ENCODE measurements at regions not wholly inside any gene's neighbourhood (a gene's known extent, or its start where the extent isn't known, plus 50 kb on each side); places are given as distances from the start of the nearest gene placed in this dataset.

DNA sequence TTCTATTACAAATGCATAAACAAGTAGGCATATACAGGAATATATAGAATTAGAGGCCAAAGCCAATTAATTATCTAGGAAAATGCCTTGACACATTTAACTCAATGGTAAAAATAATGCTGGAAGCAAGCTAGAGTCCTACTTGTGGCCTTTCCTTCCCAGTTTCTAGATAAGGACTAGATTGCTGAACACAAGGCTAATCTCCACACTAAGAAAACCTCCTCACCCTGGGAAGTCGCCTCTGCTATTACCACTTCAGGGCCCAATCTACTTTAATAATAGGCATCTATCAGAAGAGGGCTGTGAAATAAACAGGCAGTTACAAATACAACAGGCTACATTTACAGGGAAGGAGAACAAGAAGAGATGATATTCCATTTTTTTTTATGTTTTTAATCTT, 80.5 kb upstream of the PRICKLE2 start:
- no peak for DNase-seq

DNA sequence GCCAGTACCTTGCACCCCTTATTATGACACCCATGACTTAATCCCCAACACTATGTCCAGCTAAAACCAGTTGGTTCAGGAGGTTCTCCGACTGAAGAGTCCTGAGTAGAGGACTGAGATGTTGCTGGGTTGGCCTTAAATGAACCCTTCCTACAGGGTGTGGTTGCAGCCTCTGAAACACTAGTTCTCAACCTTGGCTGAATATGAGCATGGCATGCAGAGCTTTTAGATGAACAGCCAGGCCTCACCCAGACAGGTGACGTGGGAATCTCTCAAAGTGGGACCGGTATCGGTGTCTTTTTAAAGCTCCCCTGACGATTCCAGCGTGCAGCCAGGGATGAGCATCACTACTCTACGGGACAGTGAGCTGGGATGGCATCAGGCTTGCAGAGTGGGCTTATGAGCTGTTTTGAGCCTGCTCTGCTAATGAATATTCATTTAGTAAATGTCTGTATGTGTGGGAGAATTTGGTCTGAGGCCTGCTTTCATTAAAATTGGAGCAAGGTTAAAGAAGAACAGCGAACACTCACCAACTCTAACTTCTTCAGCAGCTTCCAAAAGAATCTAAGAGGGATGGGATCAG, 79.7 kb upstream of the PRICKLE2 start:
- no peak for DNase-seq

- no peak for DNase-seq
Measured at GRCh38 chr3:64303881-64304280, 78.6 kb upstream of the PRICKLE2 start.

GRCh38 chr3:64303401-64303800, 78.1 kb upstream of the PRICKLE2 start:
- no peak for DNase-seq

DNA sequence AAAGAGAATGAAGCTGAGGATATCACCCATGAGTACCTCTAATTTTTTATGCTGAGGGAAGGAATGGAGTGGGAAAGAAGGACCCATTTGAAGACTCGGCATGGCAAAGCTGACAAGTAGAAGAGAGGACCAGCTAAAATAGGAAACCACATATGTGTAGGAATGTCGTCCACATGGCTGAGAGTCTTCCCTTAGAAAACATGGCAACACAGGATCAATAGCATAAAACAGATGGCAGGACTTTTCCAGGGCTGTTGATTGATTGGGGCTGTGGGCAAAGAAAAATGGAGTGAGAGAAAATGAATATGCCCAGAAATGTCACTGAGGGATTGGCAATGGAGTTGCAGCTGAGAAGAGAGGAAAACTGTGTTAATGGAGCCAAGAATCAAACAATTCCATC, 76.2 kb upstream of the PRICKLE2 start:
- DNase-seq, result no peak

DNA sequence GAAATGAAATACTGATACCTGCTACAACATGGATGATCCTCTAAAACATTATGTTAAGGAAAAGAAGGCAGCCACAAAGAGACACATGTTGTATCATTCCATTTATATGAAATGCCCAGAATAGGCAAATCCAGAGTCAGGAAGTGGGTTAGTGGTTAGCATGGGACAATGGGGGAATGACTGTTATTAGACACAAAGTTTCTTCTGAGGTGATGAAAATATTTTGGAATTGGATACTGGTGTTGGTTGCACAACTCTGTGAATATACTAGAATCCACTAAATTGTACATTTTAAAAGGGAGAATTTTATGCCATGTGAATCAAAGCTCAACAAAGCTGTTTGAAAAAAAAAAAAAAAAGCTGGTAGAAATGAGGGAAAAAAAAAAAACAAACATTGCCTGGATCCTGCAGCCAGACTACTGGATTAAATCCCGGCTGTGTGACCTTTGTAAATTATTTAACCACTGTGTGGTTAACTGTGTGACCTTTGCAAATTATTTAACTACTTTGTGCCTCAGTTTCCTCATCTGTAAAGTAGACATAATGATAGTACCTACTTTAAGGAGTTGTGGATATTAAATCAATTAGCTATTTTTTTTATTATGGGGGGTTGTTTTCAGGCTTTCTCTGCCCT, 75.6 kb upstream of the PRICKLE2 start:
- no peak for DNase-seq

DNA sequence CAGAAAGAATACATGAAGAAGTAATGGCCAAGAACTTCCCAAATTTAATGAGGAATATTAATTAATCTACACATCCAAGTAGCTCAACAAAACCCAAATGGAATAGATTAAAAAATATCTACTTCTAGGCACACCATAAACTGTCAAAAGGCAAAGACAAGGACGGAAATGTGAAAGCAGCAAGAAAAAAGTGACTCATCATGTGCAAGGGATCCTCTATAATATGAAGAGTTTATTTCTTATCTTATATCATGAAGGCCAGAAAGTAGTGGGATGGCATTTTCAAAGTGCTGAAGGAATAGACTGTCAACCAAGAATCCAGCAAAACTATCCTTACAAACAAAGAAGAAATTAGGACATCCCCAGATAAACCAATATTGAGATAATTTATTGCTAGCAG, 73.9 kb upstream of the PRICKLE2 start:
- DNase-seq, result no peak

- DNase-seq, result no peak
Measured at GRCh38 chr3:64297563-64297962, 72.3 kb upstream of the PRICKLE2 start.

DNA sequence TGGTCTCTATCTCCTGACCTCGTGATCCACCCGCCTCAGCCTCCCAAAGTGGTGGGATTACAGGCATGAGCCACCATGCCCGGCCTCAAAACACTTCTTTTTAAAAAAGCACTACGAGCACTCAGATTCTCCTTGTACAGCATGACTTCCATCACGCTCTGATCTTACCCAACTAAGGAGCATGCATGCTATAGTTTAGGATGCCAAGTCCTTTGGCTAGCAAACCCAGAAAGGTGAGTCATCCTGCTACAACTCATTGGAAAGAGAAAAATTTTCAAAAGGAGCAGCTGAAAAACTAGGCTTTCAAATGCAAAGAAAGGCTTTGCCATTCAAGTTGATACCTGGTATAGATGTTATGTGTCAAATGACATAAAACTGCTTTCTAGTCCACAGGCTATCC, 70.3 kb upstream of the PRICKLE2 start:
- DNase-seq, result no peak

GRCh38 chr3:64294771-64295170, 69.5 kb upstream of the PRICKLE2 start:
- DNase-seq, result no peak

GRCh38 chr3:64293121-64293520, 67.9 kb upstream of the PRICKLE2 start:
- no peak for DNase-seq

DNA sequence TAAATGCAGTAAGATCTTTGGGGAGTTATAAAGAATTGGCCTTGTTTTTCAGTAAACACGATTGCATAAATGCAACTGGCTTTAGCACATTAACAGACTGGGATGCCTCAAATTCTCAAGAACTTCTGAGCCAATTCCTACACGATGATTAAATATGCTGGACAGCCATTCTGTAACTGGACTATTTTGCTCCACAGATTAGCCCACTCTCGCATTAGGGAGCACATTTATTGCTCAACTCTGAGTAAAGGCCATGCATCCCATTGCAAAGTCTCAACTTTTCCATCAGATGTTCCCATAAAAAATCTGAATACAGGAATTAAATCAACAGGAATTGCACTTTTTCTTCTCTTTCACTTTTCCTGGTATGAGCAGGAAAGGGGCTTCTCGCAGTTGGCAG, 66.7 kb upstream of the PRICKLE2 start:
- no peak for DNase-seq

- DNase-seq, result no peak
Measured at GRCh38 chr3:64291345-64291744, 66.1 kb upstream of the PRICKLE2 start.

- DNase-seq, result no peak
Measured at GRCh38 chr3:64290864-64291263, 65.6 kb upstream of the PRICKLE2 start.

GRCh38 chr3:64290161-64290560, 64.9 kb upstream of the PRICKLE2 start:
- no peak for DNase-seq

DNA sequence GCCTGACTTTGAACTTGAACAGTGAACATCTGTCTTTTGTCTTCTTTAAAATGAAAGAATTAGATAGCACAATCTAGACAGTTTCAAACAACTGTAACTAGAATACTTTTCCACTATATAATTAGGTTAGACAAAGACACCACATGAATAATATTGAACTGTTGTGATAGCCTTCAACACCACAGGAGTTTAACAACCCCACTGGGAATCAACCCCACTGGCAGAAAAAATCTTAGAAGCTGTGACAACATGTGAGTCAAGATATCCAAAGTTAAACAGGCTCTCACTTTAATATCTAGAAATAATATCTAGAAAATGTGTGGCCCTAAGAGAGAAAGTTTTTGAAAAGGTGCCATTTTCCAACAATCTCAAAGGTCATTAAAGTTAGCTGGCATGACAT, 64.4 kb upstream of the PRICKLE2 start:
- DNase-seq, result no peak

DNA sequence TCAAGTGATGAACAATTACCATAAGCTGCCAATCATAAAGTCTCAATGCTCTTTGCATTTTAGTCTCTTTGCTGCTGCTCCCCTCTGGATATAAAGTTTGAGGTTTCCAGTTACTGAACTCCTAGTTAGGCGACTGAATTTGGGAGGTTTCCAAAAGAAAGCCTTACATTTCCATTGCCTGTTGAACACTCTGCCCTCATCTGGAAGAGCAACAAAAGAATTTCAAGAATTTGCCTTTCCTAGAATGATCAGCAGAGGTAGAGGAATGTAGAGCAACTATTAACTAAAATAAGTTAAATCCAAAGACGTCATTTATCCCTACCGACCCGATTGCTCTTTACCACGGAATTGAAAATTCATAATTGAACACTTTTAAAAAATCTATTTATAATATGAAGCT, 53.4 kb upstream of the PRICKLE2 start:
- DNase-seq, result no peak

DNA sequence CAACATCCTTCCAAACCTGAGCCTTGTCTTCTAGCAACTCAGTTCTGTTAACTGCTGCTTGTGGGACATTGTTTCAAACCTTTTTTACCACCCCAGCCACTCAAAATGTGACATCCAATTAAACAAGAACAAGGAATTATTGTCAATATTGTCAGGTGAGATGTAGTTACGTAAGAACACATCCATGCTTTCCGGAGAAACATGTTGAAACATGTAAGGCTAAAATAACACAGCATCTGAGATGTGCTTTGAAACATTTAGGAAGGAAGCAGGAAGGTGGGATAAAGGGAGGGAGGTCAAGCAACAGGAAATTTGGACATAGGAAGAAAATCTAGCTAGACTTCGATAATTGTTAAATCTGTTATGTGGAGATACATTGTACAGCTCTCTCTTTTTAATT, 50.9 kb upstream of the PRICKLE2 start:
- DNase-seq, result no peak

All from NCI-H1092 treated with DMSO at 0.1 percent for 48 hours (cell line).